Vagina (tissue), 2 donors: ENCODE measurements at regions not wholly inside any gene's neighbourhood (a gene's known extent, or its start where the extent isn't known, plus 50 kb on each side); places are given as distances from the start of the nearest gene placed in this dataset.

Source experiments
- DNase-seq, 2 donors: peaks; one replicate each; pipeline ENCODE4 v3.0.0-alpha.2; 2017; ENCODE audit errors: extremely low spot score in 2 of 2
- H3K27ac ChIP-seq: fragments of 200-600 bp; sonication (generic); one replicate; pipeline ENCODE4 v1.5.1; 2019
- H3K27me3 ChIP-seq: fragments of 200-600 bp; sonication (generic); one replicate; pipeline ENCODE4 v1.5.1; 2019
- H3K36me3 ChIP-seq, 2 donors: fragments of 200-600 bp; sonication (generic); one replicate each; pipeline ENCODE4 v1.5.1; 2017 to 2019
- H3K4me1 ChIP-seq: fragments of 200-600 bp; sonication (generic); one replicate; pipeline ENCODE4 v1.5.1; 2019
- H3K4me3 ChIP-seq, 2 donors: fragments of 200-600 bp; sonication (generic); 1 replicate in 1 of 2; 2 replicates in 1 of 2; pipeline ENCODE4 v1.5.1; 2016 to 2019
- H3K9me3 ChIP-seq: fragments of 200-600 bp; sonication (generic); one replicate; pipeline ENCODE4 v1.5.1; 2019
- CTCF ChIP-seq, 3 experiments: fragments of 450-650 bp in 2 of 3; fragments of 200-600 bp in 1 of 3; sonication (generic) in 1 of 3; IDR thresholded peaks; one replicate each; pipeline ENCODE4 v1.5.1; 2017 to 2019; ENCODE audit warnings: antibody characterized with exemption in 3 of 3, mild to moderate bottlenecking in 2 of 3, moderate library complexity in 2 of 3
- POLR2A ChIP-seq, 2 donors: fragments of 450-650 bp; IDR thresholded peaks; one replicate each; pipeline ENCODE4 v1.6.1; 2017; ENCODE audit warnings: antibody characterized with exemption in 2 of 2, mild to moderate bottlenecking in 2 of 2, moderate library complexity in 2 of 2
- POLR2AphosphoS5 ChIP-seq, 2 donors: sonication (generic); formaldehyde crosslinking; IDR thresholded peaks; one replicate each; pipeline ENCODE4 v1.9.0; 2017; ENCODE audit warnings: antibody characterized with exemption in 2 of 2, mild to moderate bottlenecking in 2 of 2, low read depth in 1 of 2; ENCODE audit not compliant: insufficient read depth in 1 of 2
- intact Hi-C: fragments of 100-400 bp; cut with DNase I; formaldehyde crosslinking; loops from one replicate; pipeline ENCODE4 v1.15.1; 2023

- H3K36me3 ChIP-seq: no peaks in the 10 kb centered on the region
- H3K9me3 ChIP-seq: no peaks in the 10 kb centered on the region
- TF ChIP-seq POLR2A (IDR thresholded peaks at IDR 0.05) (no peak), CTCF (IDR thresholded peaks at IDR 0.05) (no peak), POLR2AphosphoS5 (IDR thresholded peaks at IDR 0.05; ENCODE audit: insufficient read depth in 1 of 2, low read depth in 1 of 2) (no peak)
- DNase-seq: peak; percentile 82 to 84
- H3K27ac ChIP-seq: no peak overlapping the region
- H3K4me3 ChIP-seq: no peak overlapping the region
- no peaks in the 10 kb centered on the region for H3K27me3 ChIP-seq
- peaks cover 31% of the 10 kb centered on the region for H3K4me1 ChIP-seq
- intact Hi-C loops: no loop called here
Measured at GRCh38 chr10:44042075-44042770, 342.7 kb downstream of the CXCL12 start.

GRCh38 chr10:44039599-44039998 lies 345.3 kb downstream of the CXCL12 start:
- H3K9me3 ChIP-seq: no peaks in the 10 kb centered on the region
- no peaks in the 10 kb centered on the region for H3K36me3 ChIP-seq
- DNase-seq: no peak
- TF ChIP-seq POLR2AphosphoS5 (IDR thresholded peaks at IDR 0.05; ENCODE audit: insufficient read depth in 1 of 2, low read depth in 1 of 2): no peak
- TF ChIP-seq CTCF (IDR thresholded peaks at IDR 0.05): no peak
- no peak for TF ChIP-seq POLR2A (IDR thresholded peaks at IDR 0.05)
- intact Hi-C loops: no loop called here
- H3K27me3 ChIP-seq: no peaks in the 10 kb centered on the region
- H3K4me1 ChIP-seq: peaks cover 5% of the 10 kb centered on the region
- no peak overlapping the region for H3K4me3 ChIP-seq
- H3K27ac ChIP-seq: no peak overlapping the region

- no peaks in the 10 kb centered on the region for H3K27me3 ChIP-seq
- H3K36me3 ChIP-seq: no peaks in the 10 kb centered on the region
- TF ChIP-seq CTCF (IDR thresholded peaks at IDR 0.05): no peak
- no peaks in the 10 kb centered on the region for H3K9me3 ChIP-seq
- peaks cover 4% of the 10 kb centered on the region for H3K4me1 ChIP-seq
- no peak overlapping the region for H3K27ac ChIP-seq
- intact Hi-C loops: no loop called here
- no peak for DNase-seq
- H3K4me3 ChIP-seq: no peak overlapping the region
Measured at GRCh38 chr10:44036425-44036824, 348.5 kb downstream of the CXCL12 start.

GRCh38 chr10:44035474-44036197 lies 349.3 kb downstream of the CXCL12 start:
- peak; percentile 29 to 49 for DNase-seq
- Histone ChIP-seq H3K9me3 (no peaks in the 10 kb centered on the region), H3K4me1 (peaks cover 4% of the 10 kb centered on the region), H3K4me3 (no peak overlapping the region), H3K27me3 (no peaks in the 10 kb centered on the region), H3K27ac (no peak overlapping the region), H3K36me3 (no peaks in the 10 kb centered on the region)
- intact Hi-C loops: no loop called here
- TF ChIP-seq CTCF (IDR thresholded peaks at IDR 0.05) (no peak), POLR2AphosphoS5 (IDR thresholded peaks at IDR 0.05; ENCODE audit: insufficient read depth in 1 of 2, low read depth in 1 of 2) (no peak), POLR2A (IDR thresholded peaks at IDR 0.05) (no peak)

GRCh38 chr10:44034946-44035345 lies 350.0 kb downstream of the CXCL12 start:
- Histone ChIP-seq H3K27me3 (no peaks in the 10 kb centered on the region), H3K9me3 (no peaks in the 10 kb centered on the region), H3K27ac (no peak overlapping the region), H3K36me3 (no peaks in the 10 kb centered on the region), H3K4me3 (no peak overlapping the region), H3K4me1 (peaks cover 9% of the 10 kb centered on the region)
- TF ChIP-seq POLR2A (IDR thresholded peaks at IDR 0.05): no peak
- TF ChIP-seq POLR2AphosphoS5 (IDR thresholded peaks at IDR 0.05; ENCODE audit: insufficient read depth in 1 of 2, low read depth in 1 of 2): no peak
- intact Hi-C loops: no loop called here
- DNase-seq: no peak
